Forelimb muscle (tissue), 1 donor: ENCODE measurements at regions not wholly inside any gene's neighbourhood (a gene's known extent, or its start where the extent isn't known, plus 50 kb on each side); places are given as distances from the start of the nearest gene placed in this dataset.

Experiments used
- DNase-seq: peaks from one replicate; pipeline ENCODE4 v3.0.0-alpha.2; 2013; ENCODE audit warnings: low read depth

DNA sequence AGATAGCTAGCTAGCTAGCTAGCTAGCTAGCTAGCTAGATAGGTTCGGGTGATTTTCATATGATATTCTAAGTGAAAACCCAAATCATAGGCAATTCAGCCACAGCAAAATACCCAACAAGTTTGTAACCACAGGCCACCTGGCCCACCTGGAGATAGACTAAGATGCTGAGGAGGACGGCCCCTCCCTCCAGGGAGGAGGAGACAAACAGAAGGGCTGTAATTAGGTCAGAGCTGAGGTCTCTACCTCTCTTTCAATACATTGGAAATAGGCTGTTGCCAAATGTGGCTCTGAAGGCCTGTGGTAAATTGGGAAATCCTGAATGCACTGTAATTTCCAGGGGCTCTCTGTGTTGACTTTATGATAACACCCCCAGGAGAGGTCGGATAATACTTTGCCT, 382.2 kb downstream of the FGF9 start:
- no peak for DNase-seq

DNA sequence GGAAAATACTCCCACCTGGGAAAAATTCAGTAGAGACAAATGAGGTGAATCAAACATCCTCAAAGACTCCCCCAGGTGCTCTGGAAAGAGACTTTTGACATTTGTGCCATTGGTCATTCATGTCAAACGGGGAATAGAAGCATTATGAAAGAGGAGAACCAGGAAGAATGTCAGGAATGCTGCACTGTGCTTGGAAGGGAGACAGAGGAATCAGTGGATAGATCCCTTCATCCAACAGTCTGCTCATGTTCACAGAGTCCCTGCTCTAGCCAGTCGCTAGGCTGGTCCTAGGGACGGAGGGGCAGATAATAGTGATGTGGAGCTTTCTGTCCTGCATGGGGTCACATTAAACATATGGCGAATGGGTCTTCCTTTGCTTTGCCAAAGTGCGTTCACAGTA, 384.4 kb downstream of the FGF9 start:
- DNase-seq = no peak

DNA sequence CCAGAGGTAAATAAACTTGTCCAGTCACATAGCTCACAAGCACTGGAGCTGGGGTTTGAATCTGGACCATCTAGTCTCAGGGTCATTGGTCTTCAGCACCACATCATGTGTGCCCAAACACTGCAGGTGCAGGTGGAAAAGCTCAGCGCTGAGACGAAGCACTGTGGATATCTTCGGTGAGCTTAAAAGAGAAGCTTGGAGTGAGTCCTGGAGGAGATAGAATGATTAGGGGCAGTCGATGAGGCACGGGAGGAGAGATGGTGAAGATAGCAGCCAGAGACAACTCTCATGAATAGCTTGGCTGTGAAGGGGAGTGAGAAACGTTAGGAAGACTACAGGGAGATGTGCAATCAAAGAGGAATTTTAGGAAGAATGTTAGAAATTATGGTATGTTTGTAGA, 389.3 kb downstream of the FGF9 start:
- no peak for DNase-seq

DNA sequence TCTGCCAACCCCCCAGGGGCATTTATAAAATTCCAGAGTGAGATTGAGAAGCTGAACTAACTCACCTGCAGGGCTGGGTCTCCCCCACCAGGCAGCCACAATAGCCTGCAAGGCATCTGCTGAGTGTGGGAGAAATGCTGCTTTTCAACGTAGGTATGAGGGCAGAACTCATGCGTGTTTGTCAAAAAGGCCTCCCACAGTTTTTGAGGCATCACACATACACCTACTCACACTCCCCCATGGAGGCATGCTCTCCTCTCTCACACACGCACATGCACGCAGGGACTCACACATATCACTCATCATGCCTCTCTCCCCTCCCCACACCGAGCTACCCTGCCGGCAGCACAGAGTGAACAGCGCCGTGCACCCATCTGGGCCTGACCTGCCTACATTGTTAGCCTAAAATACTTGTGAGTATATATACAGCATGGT, 390.5 kb downstream of the FGF9 start:
- no peak for DNase-seq

DNA sequence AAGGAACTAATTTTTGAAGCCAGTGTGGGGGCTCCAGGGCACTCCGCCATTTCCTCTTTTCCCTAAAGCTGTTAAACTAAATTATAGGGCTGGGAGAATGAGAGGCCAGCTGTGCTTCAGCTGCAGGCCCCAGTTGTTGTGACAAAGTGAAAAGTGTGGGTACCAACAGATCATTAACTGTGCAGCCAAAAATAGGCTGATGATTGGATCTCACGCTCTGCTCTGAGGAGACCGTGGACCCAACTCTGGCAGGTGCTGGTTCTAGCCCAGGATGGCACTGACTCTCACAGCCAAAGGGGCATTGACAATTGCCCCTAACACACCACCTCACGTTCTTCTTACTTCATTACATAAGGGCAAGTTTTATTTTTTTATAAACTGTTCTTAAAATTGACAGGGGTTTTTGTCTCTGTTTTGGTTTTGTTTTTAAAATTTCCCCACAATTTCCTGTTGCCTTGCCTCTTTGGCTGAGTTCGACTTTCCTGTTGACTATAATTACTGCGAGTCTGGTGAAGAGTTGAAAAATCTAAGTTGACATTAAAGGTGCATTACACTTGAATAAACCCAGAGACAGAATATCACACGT, 391.0 kb downstream of the FGF9 start:
- no peak for DNase-seq

DNA sequence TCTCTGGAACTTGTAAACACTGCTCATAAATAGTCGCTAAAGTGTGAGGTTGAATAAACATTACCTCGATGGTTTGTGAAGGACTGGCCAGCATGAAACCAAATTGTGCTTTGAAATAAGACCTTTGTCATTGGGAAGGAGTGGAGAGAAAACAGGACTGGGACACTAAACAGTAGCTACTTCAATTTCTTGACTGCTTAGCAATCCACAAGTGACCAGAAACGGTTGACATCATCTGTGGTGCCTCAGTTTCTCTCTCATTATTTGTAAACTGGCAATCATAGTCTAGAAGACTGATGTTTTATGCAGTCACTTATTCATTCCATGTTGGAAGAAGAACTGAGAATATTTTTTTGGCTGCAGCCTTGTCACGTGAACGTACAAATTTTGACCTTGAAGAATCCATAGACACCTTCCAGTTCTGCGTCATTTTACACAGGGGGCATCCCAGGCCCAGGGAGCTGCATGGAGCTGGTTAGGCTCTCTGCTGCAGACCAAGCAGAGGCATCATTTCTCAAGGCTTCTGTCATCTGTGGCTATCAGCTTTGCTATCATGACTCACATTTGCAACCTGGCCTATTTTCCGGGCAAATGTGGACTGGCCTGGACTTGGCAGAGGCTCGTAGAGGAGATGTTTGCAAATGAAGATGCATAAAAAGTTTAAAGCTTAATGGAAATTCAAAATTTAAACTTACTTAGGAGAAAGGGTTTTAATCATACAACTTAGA, 391.8 kb downstream of the FGF9 start:
- DNase-seq = no peak

DNA sequence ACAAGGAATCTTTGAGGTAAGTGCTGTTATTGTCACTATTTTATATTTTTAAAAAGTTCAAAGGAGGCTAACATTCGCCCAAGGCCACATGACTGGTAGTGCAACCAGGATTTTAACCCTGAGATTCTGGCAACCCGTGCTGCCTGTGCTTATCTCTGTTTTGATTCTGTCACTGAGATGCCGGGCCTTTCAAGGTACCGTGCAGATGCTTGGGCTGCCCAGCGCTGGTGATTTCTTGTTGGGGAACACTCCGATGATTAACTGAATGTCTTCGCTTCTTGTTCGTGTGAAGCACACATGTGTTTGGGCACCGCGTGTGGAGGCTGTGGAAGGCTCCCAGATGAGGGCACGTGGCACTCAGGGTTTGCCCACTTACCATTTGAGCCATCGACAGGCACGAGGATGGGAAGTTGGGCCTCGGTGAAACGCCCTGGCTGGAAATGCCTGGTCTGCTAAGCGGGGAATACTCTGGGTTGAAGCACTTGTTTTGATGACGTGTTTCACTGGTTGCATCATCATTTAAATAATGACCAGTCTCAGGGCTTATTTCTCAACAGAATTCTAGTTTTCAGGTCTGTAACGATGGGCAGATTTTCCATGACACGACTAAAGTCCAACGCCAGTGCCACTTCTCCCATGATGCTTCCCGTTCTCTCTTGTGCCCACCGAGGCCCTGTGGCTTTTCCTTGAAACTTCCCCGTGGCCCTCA, 392.7 kb downstream of the FGF9 start:
- no peak for DNase-seq

DNA sequence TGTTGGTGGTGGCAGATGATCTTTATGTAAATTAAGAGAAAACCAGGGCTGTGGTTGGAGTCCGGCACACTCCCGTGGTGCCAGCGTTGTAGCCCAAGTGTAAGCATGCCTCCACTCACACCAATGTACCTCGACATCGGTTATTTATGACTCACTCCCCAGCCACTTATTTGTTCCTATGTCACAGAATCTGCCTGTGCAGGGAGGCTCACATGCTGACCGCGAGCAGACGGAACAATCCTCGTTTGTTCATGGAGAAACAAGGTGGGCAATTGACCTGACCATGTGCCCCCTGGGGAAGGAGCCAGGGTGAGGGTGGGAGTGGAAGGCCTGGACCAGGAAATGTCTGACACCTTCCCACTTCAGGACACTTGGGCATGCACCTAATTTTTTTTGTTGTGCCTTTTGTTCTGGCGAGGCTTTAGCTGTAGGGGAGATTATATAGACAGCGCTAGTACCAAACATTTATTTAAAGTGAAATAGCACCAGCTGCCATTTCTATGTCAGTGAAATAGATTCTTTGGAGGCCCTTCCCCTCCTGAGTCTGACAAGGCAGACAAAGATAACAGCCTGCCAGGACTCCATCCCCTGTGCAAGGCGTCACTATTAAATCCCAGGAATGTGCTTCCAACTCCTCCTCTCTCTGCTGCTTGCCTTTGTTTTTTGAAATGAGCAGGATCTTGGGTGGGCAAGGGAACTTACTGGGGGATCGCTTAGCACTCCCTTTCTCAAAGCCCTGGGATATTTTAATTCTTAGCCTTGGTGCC, 394.2 kb downstream of the FGF9 start:
- DNase-seq = no peak

DNA sequence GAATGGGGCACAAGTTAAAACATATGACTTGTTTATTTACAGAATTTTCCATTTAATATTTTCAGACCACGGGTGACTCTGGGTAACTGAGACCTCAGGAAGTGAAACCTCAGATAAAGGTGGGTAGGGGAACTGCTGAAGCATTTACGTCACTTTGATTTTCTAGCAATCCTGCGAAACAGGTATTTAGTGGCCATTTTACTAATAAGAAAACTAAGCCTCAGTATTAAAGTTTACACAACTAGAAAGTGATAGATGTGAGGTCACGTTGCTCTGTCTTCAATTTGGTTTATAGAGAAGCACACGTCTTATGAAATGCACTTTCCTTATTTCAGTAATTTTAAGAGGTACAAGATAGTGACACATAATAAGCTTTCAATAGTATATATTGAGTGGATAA, 402.8 kb downstream of the FGF9 start:
- no peak for DNase-seq

DNA sequence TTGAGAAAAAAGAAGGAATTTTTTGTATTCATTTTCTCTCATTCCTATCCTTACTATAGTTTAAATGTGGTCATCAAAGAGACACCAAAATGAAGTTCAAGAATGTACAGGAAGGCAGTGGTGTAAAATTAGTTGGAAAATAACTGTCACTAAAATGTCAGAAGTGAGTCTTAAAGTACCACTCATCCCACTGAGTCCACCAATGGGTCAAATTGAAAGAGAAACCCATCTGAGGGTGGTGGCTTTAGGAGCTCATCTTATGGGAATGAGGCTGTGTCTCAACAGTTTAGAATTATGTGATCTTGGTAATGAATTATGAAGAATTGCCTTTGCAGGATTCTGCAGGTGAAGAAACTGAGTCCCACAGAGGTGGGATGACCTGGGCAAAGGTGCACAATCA, 403.5 kb downstream of the FGF9 start:
- DNase-seq = no peak

DNA sequence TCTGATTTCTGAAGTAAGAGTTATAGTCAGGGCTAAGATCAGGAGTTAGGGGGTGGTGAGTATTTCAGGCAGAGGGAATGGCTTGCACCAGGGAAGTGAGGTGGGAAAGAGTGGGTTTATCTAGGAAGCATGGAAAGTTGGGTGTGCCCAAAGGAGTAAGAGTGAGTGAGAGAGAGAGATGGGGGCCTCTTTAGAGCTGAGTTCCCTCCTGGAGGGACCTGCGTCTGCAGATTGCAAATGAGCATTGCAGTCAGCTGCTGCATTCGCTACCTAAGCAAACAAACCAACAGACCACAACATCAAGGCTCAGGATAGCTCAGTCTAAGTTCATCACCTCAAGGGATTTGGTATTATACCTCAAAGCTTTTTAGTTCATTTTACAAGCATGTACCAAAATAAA, 405.8 kb downstream of the FGF9 start:
- no peak for DNase-seq

DNA sequence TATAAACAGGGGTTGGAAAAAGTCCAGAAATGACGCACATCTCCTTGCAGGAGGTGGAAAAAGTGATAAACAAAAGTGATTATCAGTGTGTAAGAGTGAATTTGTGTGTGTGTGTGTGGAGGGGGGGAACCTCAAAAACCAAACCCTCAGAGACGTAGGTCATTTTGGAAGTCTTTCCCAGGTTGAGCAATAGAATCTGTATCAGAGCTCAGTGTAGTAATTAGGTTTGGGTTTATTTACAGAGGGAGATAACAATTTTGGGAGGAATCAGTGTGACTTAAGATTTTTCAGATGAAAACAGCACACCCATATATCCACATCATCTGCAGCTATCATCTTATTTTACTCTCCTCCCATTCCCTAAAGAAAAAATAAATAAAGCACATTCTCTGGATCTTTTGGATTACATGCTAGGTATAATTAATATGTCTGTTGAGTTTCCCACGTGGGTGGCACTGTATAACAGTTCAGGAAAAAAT, 406.4 kb downstream of the FGF9 start:
- no peak for DNase-seq

DNA sequence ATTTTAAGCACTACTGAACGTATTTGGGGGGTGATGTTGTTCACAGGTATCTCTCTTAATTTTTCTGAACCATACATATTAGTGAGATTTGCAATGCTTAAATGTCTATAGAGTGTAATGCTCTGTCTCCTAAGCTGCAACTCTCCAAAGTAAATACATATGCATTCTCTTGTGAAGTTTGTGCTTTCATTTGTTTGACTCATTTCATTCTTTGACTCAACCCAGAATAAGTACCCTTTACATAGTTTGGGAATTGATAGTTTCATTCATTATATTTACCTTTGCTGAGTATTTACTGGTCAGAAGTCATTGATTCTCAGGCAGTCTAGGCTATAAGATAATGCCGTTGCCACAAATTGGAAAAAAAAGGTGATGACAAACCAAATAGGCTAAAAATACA, 406.9 kb downstream of the FGF9 start:
- DNase-seq = no peak

DNA sequence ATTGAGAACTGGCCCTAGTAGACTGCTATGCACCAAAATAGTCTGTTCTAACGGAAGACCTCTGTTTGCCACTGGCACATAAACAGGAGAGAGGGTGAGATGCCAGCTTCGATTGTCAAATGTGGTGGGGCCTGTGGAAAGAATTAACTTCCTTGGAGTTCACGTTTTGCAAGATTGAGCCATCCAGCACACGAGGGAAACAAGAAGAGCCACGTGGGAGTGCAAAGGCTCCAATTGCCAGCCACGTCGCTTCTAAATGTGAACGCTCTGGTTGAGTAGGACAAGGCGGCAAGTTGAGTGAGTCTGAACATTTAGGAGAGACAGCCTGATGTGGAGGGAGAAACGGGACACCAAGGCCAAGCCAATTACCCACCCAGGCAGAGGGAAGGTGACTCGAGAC, 409.1 kb downstream of the FGF9 start:
- DNase-seq = no peak

DNA sequence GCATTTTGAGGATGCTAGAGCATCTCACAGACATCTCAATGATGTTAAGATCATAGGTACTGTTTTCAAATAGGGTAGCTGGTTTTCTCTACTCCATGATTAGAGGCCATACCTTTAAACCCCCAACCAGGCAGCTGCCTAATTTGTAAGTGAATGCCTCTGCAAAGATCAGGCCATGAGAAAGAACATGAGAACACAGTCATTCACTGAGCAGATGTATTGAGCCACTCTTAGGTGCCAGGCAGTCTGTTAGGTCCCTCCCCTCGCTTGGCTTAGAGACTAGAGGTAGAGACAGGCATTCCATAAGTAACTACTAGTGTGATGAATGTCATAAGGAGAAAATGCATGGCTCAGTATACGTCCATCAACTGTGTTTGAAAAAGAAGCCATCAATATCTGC, 410.0 kb downstream of the FGF9 start:
- no peak for DNase-seq

DNA sequence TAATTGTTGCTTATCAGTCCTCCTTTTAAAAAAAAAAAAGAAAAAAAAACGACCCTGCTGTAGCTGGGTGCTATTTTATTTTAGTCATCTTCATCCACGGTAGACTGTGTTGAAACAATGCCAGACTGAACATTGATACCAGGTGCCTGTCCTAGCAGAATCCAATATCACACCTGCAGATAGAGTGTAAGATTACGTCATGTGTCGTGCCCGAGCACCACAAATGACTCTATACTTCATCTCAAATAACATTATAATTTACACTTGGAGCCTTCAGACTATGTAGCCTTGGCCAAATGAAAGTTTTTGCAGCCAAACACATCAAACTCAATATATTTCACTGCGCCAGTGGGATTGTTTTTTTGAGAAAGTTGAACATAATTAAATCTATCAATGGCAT, 410.6 kb downstream of the FGF9 start:
- no peak for DNase-seq

DNA sequence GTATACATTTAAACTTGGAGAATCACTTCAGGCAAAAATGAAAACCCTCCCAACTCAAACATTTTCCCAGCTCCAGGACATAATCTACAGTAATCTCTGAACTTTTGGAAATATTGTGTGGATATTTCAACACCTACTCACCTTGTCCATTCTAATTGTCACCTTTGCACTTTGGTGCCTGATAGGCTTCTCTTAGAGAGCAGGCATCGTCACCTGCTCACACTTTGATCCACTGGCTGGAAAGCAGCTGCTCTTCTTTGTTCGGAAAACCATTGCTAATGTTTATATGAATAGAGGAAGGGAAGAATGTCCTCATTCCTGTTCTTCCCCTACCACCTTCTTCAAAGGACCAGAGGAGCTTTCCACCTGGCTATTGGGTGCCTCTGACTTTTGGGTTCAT, 411.2 kb downstream of the FGF9 start:
- no peak for DNase-seq

DNA sequence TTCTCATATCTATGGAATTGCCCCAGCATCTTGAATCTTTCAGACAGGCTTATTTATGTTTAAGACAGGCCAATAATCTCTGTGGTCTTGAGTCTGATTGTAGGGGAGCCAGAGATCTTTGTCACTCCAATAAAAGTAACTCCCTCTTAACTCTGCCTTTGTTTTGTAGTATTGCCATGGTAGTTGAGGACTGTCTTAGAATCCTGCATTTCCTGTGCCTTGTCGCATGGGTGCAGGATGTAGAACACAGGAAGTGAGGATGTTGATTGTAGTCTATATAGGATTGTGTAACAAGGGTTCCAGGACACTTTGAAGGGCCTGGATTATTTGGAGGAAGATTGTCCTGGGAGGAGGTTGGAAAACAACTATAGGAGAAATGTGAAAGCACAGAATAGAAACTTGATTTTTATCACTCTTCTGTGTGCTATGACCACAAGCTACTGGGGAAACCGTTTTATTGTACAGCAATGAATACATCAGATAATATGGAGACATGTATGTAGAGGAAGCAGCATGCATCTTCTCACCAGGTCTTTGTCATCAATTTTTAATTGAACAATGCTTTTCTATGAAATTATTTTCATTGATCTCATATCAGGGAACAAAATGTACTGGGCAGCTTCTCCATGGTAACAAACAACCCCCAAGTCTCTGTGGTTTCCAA, 411.7 kb downstream of the FGF9 start:
- DNase-seq = no peak

DNA sequence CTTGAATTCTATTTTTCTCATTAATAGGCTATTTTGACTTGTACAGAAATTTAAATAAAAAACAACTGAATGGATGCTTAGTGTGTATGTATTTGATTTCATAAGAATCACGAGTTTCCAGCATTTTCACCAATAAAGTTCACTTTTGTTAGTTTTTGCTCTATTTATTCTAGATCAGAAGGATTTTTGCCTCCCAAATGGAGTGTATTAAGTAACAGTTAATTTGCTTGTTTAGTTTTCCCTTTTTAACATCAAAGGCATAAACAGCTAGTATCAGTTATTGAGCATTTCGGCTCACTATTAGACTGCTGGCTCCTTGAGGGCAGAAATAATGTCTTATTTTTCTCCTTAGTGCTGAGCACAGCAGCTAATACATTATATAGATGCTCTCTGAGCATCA, 414.1 kb downstream of the FGF9 start:
- no peak for DNase-seq

DNA sequence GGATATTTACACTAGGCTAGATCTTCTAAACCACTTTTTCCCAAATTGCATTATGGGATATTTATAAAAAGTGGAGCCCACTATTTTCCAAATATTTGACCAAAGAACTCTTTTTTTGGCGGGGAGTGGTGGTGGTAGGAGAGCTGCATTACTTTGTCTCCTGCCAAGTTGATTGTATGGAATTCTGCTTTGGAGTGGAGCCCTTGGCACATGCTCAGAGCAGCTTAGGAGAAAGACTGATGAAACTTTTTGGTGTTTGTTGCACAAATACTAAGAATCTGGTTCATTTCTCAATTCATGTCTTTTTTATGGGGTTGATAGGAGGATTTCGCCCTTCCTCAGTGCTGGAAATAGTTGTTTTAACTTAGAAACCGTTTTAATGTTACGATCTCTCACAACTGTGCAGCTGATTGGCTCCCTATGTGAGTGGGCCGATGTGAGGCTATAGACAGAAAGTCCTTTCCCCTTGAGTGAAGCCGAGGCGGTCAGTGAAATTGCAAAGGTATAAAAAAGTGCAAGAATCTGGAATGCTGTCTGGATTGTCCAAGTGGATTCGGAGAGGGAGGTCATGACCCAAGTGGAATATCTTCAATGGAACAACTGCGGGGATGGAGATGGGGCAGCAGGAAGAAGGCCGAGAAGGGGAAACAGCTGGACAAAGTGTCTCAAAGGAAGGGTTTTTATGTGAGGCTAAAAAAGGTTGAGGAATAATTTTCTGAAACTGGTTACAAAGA, 415.9 kb downstream of the FGF9 start:
- DNase-seq = no peak

DNA sequence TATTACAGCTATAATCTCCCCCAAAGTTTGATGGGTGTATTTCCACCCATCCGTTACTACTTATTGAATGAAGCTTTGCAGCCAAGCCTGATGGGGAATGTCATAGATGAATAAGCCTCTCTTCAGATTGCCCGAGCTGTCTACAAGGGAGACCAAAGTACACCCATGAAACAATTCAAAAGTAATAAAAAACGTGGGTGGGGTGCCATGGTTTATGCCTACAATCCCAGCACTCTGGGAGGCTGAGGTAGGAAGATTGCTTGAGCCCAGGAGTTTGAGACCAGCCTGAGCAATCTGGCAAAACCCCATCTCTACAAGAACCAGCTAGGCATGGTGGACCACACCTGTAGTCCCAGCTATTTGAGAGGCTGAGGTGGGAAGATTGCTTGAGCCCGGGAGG, 419.2 kb downstream of the FGF9 start:
- DNase-seq = no peak
